Right cardiac atrium (tissue), 5 donors: ENCODE measurements at regions not wholly inside any gene's neighbourhood (a gene's known extent, or its start where the extent isn't known, plus 50 kb on each side); places are given as distances from the start of the nearest gene placed in this dataset.

Experiments used
- ATAC-seq, 2 donors: fragments of 200-7000 bp; cut with Tn5 transposase; one replicate each; pipeline versions ENCODE4 v1.8.0 to v1.9.1; 2020; ENCODE audit warnings: moderate library complexity in 2 of 2, mild to moderate bottlenecking in 1 of 2
- DNase-seq, 3 donors: peaks; one replicate each; pipeline ENCODE4 v3.0.0-alpha.2; 2020
- H3K27ac ChIP-seq: one replicate; pipeline ENCODE4 v1.5.1; 2013; ENCODE audit warnings: mild to moderate bottlenecking, low read length, control low read depth, moderate library complexity
- H3K27me3 ChIP-seq: one replicate; pipeline ENCODE4 v1.6.1; 2013; ENCODE audit not compliant: control insufficient read depth, insufficient read depth
- H3K4me1 ChIP-seq: one replicate; pipeline ENCODE4 v1.6.1; 2013; ENCODE audit warnings: low read length; ENCODE audit not compliant: control insufficient read depth, insufficient read depth
- H3K4me3 ChIP-seq: one replicate; pipeline ENCODE4 v1.5.1; 2013; ENCODE audit warnings: low read length, control low read depth
- H3K9me3 ChIP-seq: one replicate; pipeline ENCODE4 v1.6.1; 2013; ENCODE audit warnings: low read length; ENCODE audit not compliant: control insufficient read depth
- WGBS: extraction: QIAGEN DNeasy Blood & Tissue Kit; methylation state at CpG from one replicate; pipeline ENCODE4 v1.1.7; 2013; 5-methylcytosine and 5-hydroxymethylcytosine counted together
- intact Hi-C, 4 donors: fragments of 100-400 bp; cut with DNase I; formaldehyde crosslinking; loops; one replicate each; pipeline versions ENCODE4 v1.11.0 to v1.14.0; 2022 to 2023
- donor health status: healthy with polysubstance abuse.
- donor health status: DM: no; HTN: yes; CAD: no.
- donor health status: DM: no; HTN: no; CAD: no.
- donor health status: DM: no; HTN: yes; CAD: no; lungs with severe emphysema.
- donor health status: DM: yes; HTN: yes; CAD: no.

DNA sequence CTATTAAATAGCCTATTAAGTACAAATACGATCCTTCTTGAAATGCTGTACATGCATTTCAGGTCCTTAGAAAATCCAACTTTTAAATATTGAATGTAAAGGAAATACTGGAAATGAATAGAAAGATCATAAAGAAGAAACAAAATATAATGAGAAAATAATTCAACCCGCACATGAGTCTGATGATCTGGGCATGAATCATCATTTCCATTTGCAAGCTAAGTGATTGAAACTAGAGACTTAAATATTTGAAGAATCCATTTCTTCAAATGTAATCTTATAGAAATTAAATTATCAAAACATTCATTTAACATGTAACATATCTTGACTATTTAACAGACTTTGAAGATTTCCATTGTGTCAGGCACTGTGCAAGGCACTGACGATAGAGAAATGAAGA lies 977.0 kb downstream of the TFAP2A start:
- Histone ChIP-seq H3K4me3 (no peak overlapping the region), H3K27ac (no peak overlapping the region), H3K27me3 (no peaks in the 10 kb centered on the region), H3K9me3 (no peaks in the 10 kb centered on the region), H3K4me1 (no peaks in the 10 kb centered on the region)
- WGBS = 86% methylated on average over 3 of the region's 3 CpGs
- ATAC-seq (no peak), DNase-seq (no peak)
- intact Hi-C loops = no loop called here

DNA sequence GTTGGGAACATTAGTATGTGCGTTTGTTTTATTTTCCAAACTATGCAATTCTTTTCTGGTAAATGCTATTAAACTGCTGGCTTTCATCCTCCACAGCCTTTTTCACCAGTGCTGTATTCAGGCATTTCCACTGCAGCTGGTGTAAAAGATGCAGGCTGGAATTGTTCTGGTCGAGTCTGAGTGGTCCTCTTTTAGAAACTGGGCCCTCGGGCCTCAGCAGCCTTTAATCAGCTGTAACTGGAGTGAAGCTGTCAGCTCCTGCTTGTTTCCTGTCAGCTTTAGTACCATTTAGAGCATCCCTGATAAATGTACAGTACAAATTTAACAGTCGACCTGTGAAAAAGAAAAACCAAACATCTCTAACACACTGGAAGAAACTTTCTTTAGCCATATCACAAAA lies 979.6 kb downstream of the TFAP2A start:
- no peak overlapping the region for H3K4me3 ChIP-seq
- intact Hi-C loops = no loop called here
- no peaks in the 10 kb centered on the region for H3K27me3 ChIP-seq
- H3K27ac ChIP-seq = no peak overlapping the region
- no peaks in the 10 kb centered on the region for H3K9me3 ChIP-seq
- WGBS = 23% methylated on average over 4 of the region's 4 CpGs
- no peaks in the 10 kb centered on the region for H3K4me1 ChIP-seq
- ATAC-seq = no peak
- no peak for DNase-seq

DNA sequence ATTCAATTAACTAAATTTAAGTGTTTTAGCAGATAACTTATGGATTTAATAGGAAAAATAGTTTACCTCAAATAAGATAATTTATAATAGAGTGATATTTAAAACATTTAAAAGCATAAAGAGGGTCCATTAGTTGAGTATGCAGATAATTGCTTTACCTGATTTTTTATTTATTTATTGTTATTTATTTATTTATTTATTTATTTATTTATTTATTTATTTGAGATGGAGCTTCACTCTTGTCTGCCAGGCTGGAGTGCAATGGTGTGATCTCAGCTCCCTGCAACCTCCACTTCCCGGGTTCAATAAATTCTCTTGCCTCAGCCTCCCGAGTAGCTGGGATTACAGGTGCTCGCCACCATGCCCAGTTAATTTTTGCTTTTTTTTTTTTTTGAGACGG lies 982.9 kb downstream of the TFAP2A start:
- Histone ChIP-seq H3K4me3 (no peak overlapping the region), H3K4me1 (no peaks in the 10 kb centered on the region), H3K27me3 (no peaks in the 10 kb centered on the region), H3K27ac (no peak overlapping the region), H3K9me3 (no peaks in the 10 kb centered on the region)
- no peak for DNase-seq
- intact Hi-C loops = no loop called here
- ATAC-seq = no peak
- WGBS = 89% methylated on average over 4 of the region's 4 CpGs

DNA sequence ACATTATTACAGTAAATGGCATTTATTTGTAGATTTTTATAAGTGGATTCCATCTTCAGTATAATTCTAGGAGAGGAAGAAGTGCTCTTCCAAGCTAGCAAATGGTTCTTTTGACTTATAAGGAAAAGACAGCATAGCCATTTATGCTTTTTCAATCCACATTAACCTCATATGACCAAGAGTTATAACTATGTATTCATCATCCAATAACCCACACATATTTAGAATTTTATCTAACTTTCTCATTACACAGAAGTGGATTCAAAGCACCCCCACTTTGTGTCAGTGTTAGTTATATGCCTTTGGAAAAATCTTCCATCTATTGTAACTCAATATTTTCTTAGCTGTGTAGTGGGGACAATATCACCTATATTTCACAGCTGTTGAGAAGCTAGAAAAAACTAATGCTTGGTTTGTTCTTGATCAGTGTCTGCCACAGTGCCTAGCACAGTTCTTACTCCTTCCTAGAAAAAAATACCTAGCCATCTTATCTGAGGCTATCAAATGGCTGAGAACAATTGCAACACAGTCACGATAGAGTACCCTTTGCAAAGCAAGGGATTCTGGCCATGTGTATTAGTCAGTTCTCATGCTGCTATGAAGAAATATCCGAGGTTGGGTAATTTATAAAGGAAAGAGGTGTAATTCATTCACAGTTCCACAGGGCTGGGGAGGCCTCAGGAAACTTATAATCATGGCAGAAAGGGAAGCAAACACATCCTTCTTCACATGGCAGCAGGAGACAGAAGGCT lies 986.3 kb downstream of the TFAP2A start:
- H3K27ac ChIP-seq = no peak overlapping the region
- no peak overlapping the region for H3K4me3 ChIP-seq
- H3K9me3 ChIP-seq = no peaks in the 10 kb centered on the region
- H3K27me3 ChIP-seq = no peaks in the 10 kb centered on the region
- 65% methylated on average over 2 of the region's 2 CpGs for whole genome bisulfite sequencing
- DNase-seq = no peak
- intact Hi-C loops = no loop called here
- ATAC-seq = no peak
- no peaks in the 10 kb centered on the region for H3K4me1 ChIP-seq

DNA sequence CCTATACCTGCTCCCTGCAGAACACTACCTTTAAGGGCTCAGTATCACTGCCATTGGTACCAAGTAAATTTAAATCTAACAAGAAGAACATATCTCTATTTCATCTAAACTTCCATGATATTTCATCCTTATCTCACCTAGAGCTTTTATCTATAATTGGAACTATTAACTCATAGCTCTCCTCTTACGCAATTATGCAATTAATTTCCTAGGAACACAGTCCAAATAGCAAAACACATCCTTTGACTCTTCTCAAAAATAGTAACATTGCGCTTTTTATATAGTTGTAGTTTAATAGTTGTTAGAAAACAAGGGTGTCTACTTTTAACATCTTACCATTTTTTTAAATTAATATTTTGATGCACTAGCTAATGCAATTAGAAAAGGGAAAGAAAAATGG lies 986.8 kb upstream of the SLC35B3 start:
- H3K4me3 ChIP-seq = no peak overlapping the region
- ATAC-seq = no peak
- intact Hi-C loops = no loop called here
- no peaks in the 10 kb centered on the region for H3K4me1 ChIP-seq
- H3K27me3 ChIP-seq = no peaks in the 10 kb centered on the region
- H3K27ac ChIP-seq = no peak overlapping the region
- WGBS = 86% methylated on average over 2 of the region's 2 CpGs
- no peak for DNase-seq
- H3K9me3 ChIP-seq = no peaks in the 10 kb centered on the region

DNA sequence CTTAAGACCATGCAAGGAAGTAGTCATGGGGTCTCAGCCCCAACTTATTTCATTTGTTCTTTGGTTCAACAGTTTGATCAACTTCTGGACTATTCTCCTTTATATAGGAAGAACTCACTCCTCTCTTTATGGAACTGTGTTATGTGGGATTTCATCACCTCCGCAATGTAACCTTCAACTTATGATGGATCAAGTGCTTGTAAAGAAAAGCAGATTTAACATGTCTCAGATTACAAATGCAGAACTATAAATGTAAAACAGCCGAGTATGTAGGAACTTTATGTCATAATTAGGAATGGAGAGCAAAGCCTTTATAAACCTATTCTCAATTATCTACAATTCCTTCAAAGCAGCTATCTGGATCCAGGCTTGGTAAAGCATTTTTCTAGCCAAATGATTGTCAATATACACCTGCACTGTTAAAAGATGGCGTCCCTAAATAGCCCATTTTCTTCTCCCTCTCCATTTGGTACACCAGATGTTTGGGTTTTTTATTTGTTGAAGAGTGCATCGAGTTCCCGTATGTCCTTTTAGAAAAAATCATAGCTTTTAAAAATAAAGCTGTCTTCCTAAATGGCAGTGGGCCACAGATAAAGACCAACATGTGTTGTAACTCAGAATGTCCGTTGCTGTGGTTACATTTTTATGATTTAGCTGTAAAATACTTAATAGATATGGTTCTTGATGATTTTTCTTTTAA lies 985.1 kb upstream of the SLC35B3 start:
- DNase-seq (no peak), ATAC-seq (no peak)
- Histone ChIP-seq H3K27ac (no peak overlapping the region), H3K27me3 (no peaks in the 10 kb centered on the region), H3K4me1 (no peaks in the 10 kb centered on the region), H3K4me3 (no peak overlapping the region), H3K9me3 (no peaks in the 10 kb centered on the region)
- intact Hi-C loops = no loop called here
- 48% methylated on average over 6 of the region's 6 CpGs for WGBS

DNA sequence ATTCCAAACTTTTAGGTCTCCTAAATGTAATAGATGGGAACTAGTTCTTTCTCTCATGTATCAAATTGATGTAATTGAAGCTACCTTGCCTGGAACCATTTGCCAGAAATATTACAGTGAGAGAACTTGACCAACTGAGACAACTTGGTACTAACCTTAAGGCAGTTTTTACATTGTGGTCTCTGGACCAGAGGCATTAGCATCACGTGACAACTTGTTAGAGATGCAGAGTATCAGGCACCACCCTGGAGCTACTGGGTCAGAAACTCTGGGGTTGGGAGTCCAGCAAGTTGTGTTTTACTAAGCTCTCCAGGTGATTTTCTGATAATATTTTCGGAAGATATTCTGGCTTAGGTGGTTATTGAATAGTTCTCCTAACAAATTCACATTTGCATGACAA lies 982.1 kb upstream of the SLC35B3 start:
- DNase-seq = no peak
- intact Hi-C loops = loop anchor here in 1 of 4 donors (10.0 kb wide), 1 partner anchor 173 kb away; no protein-coding TSS in a partner anchor
- Histone ChIP-seq H3K9me3 (no peaks in the 10 kb centered on the region), H3K27me3 (no peaks in the 10 kb centered on the region), H3K4me3 (no peak overlapping the region), H3K27ac (no peak overlapping the region), H3K4me1 (no peaks in the 10 kb centered on the region)
- ATAC-seq = no peak
- WGBS = 66% methylated on average over 2 of the region's 2 CpGs

DNA sequence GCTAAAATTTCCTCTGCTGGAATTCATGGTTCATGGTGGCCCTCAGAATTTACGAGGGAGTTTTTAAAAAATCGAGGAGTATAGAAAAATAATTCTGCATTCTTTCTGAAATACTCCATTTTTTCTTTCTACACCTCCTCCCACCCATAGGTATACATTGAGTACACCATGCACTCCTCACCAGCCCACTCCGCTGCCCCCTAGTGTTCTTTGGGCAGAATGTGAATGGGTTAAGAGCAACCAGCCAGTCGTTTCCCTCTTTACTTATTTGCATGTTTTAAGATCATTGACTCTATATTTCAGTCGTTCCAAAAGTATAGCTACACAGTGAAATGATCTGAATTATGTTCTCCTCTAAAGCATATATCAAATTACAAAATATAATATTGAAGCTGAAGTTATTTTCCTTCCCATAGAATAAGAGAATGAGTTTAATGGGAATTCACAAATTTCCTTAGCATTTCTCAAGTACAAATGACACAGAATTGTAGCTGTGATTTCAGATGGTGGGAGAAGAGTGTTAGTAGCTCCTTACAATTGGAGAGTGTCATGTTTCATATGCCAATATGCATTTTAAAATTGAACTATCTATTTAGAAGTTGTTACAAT lies 977.7 kb upstream of the SLC35B3 start:
- intact Hi-C loops = loop anchor here in 1 of 4 donors (10.0 kb wide), 1 partner anchor 168 kb away; no protein-coding TSS in a partner anchor

DNA sequence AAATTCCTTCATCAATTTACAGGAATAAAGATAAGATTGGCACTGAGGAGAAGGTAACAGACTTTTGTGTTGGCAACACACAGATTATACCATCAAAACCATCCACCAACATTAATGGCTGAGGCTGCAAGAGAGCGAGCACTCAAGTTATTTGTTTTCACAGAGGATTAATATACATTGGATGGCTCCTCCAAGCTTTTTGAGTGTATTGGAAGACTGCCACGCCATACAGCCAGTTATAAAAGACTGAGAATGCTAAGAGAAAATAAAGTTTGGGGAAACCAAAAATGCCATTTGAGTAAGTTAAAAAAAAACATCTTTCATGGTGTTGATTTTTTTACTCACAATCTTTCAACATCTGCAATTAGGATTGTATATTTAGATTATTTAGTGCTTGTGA lies 973.8 kb upstream of the SLC35B3 start:
- intact Hi-C loops = no loop called here
- Histone ChIP-seq H3K9me3 (no peaks in the 10 kb centered on the region), H3K4me3 (no peak overlapping the region), H3K4me1 (no peaks in the 10 kb centered on the region), H3K27me3 (no peaks in the 10 kb centered on the region), H3K27ac (no peak overlapping the region)
- ATAC-seq (no peak), DNase-seq (no peak)
- WGBS = 66% methylated on average over 2 of the region's 2 CpGs

More for the DNA sequence above, 977.7 kb upstream of the SLC35B3 start:
- ATAC-seq (no peak), DNase-seq (peak in 2 of 3 donors; percentile 6 to 49)
- Histone ChIP-seq H3K9me3 (no peaks in the 10 kb centered on the region), H3K27me3 (no peaks in the 10 kb centered on the region), H3K4me1 (no peaks in the 10 kb centered on the region), H3K4me3 (no peak overlapping the region), H3K27ac (no peak overlapping the region)
- WGBS = 22% methylated on average over 5 of the region's 5 CpGs

DNA sequence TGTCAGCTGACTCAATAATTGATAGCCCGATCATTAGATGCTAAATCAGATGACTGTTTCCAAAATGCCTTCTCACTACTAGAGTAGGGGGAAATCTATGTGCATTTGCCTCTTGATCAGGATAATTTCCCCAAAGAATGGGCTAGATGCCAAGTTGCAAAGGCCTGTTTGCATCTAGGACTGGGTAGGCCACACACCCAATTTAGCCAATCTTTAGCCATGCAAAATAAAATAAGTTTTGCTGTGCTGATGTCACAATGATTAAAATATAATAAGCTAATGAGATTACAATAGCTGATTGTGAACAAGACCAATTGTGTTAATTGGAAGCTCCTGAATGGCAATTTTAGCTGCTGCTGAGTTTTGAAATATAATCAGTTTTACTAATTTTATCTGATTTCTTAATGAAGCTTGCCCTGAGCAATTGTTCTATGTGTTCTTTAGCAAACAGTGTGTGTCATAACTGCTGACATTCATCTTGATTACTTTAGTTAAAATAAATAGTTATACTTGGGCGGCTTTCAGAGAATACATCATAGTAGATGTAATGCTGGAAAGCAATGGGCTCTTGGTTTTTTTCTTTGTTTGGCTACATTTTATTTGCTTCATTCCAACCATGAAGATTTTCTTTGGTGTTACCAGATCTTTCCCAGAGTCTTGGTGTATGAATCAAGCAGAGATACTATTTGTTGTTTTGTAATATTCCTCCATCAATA lies 973.2 kb upstream of the SLC35B3 start:
- no peaks in the 10 kb centered on the region for H3K4me1 ChIP-seq
- H3K9me3 ChIP-seq = no peaks in the 10 kb centered on the region
- H3K27me3 ChIP-seq = no peaks in the 10 kb centered on the region
- H3K4me3 ChIP-seq = no peak overlapping the region
- ATAC-seq (no peak), DNase-seq (no peak)
- WGBS = 82% methylated on average over 2 of the region's 2 CpGs
- H3K27ac ChIP-seq = no peak overlapping the region
- intact Hi-C loops = no loop called here

DNA sequence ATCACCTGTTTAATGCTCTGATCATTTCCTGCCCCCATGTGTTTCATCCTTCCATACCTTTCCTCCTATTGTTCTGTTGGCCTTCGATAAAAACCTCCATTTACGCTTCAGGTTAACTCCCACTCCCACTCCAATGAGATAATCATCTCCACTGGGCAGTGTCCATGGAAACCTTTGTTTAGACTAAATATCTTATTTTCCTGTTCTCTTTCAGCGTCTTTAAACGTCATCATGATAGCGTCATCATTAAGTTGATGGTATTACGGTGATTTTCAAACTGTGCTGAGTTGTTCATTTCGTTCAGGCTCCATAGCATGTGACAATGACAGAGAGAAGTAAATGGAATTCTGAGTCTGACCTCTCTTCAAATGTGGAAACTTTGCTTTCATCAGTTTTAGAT lies 970.5 kb upstream of the SLC35B3 start:
- intact Hi-C loops = no loop called here
- no peak for ATAC-seq
- H3K27me3 ChIP-seq = no peaks in the 10 kb centered on the region

More for the DNA sequence above, 970.5 kb upstream of the SLC35B3 start:
- Histone ChIP-seq H3K9me3 (no peaks in the 10 kb centered on the region), H3K27ac (no peak overlapping the region), H3K4me1 (no peaks in the 10 kb centered on the region), H3K4me3 (no peak overlapping the region)
- DNase-seq = no peak
- 66% methylated on average over 7 of the region's 7 CpGs for WGBS
